ENCODE measurements at regions not wholly inside any gene's neighbourhood (a gene's known extent, or its start where the extent isn't known, plus 50 kb on each side); places are given as distances from the start of the nearest gene placed in this dataset.

- Histone ChIP-seq H3K27me3 (ENCODE audit: control insufficient read depth, insufficient read depth, low read length) (peaks cover 48% of the 10 kb centered on the region), H3K9me3 (replicated peaks; ENCODE audit: control insufficient read depth, low read depth, low read length) (no peaks in the 10 kb centered on the region), H3K36me3 (ENCODE audit: control insufficient read depth, insufficient read depth, low read length) (no peaks in the 10 kb centered on the region), H3K27ac (ENCODE audit: low read length) (no peak overlapping the region), H3K4me3 (ENCODE audit: low read length) (no peak overlapping the region), H3K4me1 (ENCODE audit: control insufficient read depth, insufficient read depth, low read length) (peaks cover 32% of the 10 kb centered on the region)
- DNase-seq = no peak
- 80% methylated on average over 1 of the region's 6 CpGs for WGBS (ENCODE audit: insufficient coverage)
Measured at GRCh38 chr17:79522414-79522813, 88.4 kb downstream of the RBFOX3 start.

GRCh38 chr17:79521225-79521624 is 89.6 kb downstream of the RBFOX3 start:
- H3K36me3 ChIP-seq (ENCODE audit: control insufficient read depth, insufficient read depth, low read length) = no peaks in the 10 kb centered on the region
- H3K4me1 ChIP-seq (ENCODE audit: control insufficient read depth, insufficient read depth, low read length) = peaks cover 36% of the 10 kb centered on the region
- H3K9me3 ChIP-seq (replicated peaks; ENCODE audit: control insufficient read depth, low read depth, low read length) = no peaks in the 10 kb centered on the region
- H3K4me3 ChIP-seq (ENCODE audit: low read length) = no peak overlapping the region
- no peak for DNase-seq
- H3K27ac ChIP-seq (ENCODE audit: low read length) = no peak overlapping the region
- H3K27me3 ChIP-seq (ENCODE audit: control insufficient read depth, insufficient read depth, low read length) = peaks cover 43% of the 10 kb centered on the region
- 79% methylated on average over 4 of the region's 4 CpGs for WGBS (ENCODE audit: insufficient coverage)

- peak; percentile 73 for DNase-seq
- Histone ChIP-seq H3K4me1 (ENCODE audit: control insufficient read depth, insufficient read depth, low read length) (peaks cover 44% of the 10 kb centered on the region), H3K27me3 (ENCODE audit: control insufficient read depth, insufficient read depth, low read length) (peaks cover 37% of the 10 kb centered on the region), H3K27ac (ENCODE audit: low read length) (peak overlapping the region; percentile 59), H3K36me3 (ENCODE audit: control insufficient read depth, insufficient read depth, low read length) (no peaks in the 10 kb centered on the region), H3K9me3 (replicated peaks; ENCODE audit: control insufficient read depth, low read depth, low read length) (no peaks in the 10 kb centered on the region), H3K4me3 (ENCODE audit: low read length) (no peak overlapping the region)
- WGBS (ENCODE audit: insufficient coverage) = 56% methylated on average over 38 of the region's 39 CpGs
Measured at GRCh38 chr17:79520167-79521165, 90.4 kb downstream of the RBFOX3 start.

GRCh38 chr17:79519601-79520000 is 91.2 kb downstream of the RBFOX3 start:
- Histone ChIP-seq H3K27ac (ENCODE audit: low read length) (peak overlapping the region; percentile 32), H3K9me3 (replicated peaks; ENCODE audit: control insufficient read depth, low read depth, low read length) (no peaks in the 10 kb centered on the region), H3K4me1 (ENCODE audit: control insufficient read depth, insufficient read depth, low read length) (peaks cover 53% of the 10 kb centered on the region), H3K27me3 (ENCODE audit: control insufficient read depth, insufficient read depth, low read length) (peaks cover 33% of the 10 kb centered on the region), H3K4me3 (ENCODE audit: low read length) (no peak overlapping the region), H3K36me3 (ENCODE audit: control insufficient read depth, insufficient read depth, low read length) (no peaks in the 10 kb centered on the region)
- WGBS (ENCODE audit: insufficient coverage) = 84% methylated on average over 11 of the region's 11 CpGs
- DNase-seq = no peak

- WGBS (ENCODE audit: insufficient coverage) = 53% methylated on average over 29 of the region's 31 CpGs
- peak; percentile 22 for DNase-seq
- peaks cover 53% of the 10 kb centered on the region for H3K4me1 ChIP-seq (ENCODE audit: control insufficient read depth, insufficient read depth, low read length)
- H3K27me3 ChIP-seq (ENCODE audit: control insufficient read depth, insufficient read depth, low read length) = peaks cover 26% of the 10 kb centered on the region
- no peak overlapping the region for H3K27ac ChIP-seq (ENCODE audit: low read length)
- H3K36me3 ChIP-seq (ENCODE audit: control insufficient read depth, insufficient read depth, low read length) = no peaks in the 10 kb centered on the region
- H3K9me3 ChIP-seq (replicated peaks; ENCODE audit: control insufficient read depth, low read depth, low read length) = no peaks in the 10 kb centered on the region
- no peak overlapping the region for H3K4me3 ChIP-seq (ENCODE audit: low read length)
Measured at GRCh38 chr17:79518585-79519523, 92.0 kb downstream of the RBFOX3 start.

GRCh38 chr17:79517827-79518584 is 92.8 kb downstream of the RBFOX3 start:
- Histone ChIP-seq H3K36me3 (ENCODE audit: control insufficient read depth, insufficient read depth, low read length) (no peaks in the 10 kb centered on the region), H3K4me3 (ENCODE audit: low read length) (no peak overlapping the region), H3K4me1 (ENCODE audit: control insufficient read depth, insufficient read depth, low read length) (peaks cover 53% of the 10 kb centered on the region), H3K9me3 (replicated peaks; ENCODE audit: control insufficient read depth, low read depth, low read length) (no peaks in the 10 kb centered on the region), H3K27ac (ENCODE audit: low read length) (no peak overlapping the region), H3K27me3 (ENCODE audit: control insufficient read depth, insufficient read depth, low read length) (peaks cover 19% of the 10 kb centered on the region)
- DNase-seq = no peak
- WGBS (ENCODE audit: insufficient coverage) = 54% methylated on average over 13 of the region's 24 CpGs

- Histone ChIP-seq H3K36me3 (ENCODE audit: control insufficient read depth, insufficient read depth, low read length) (no peaks in the 10 kb centered on the region), H3K9me3 (replicated peaks; ENCODE audit: control insufficient read depth, low read depth, low read length) (peaks cover 5% of the 10 kb centered on the region), H3K27ac (ENCODE audit: low read length) (no peak overlapping the region), H3K4me1 (ENCODE audit: control insufficient read depth, insufficient read depth, low read length) (peaks cover 50% of the 10 kb centered on the region), H3K4me3 (ENCODE audit: low read length) (no peak overlapping the region), H3K27me3 (ENCODE audit: control insufficient read depth, insufficient read depth, low read length) (peaks cover 17% of the 10 kb centered on the region)
- 76% methylated on average over 7 of the region's 21 CpGs for WGBS (ENCODE audit: insufficient coverage)
- DNase-seq = peak; percentile 31
Measured at GRCh38 chr17:79515646-79516571, 94.9 kb downstream of the RBFOX3 start.

- DNase-seq = no peak
- Histone ChIP-seq H3K27ac (ENCODE audit: low read length) (no peak overlapping the region), H3K9me3 (replicated peaks; ENCODE audit: control insufficient read depth, low read depth, low read length) (peaks cover 5% of the 10 kb centered on the region), H3K4me1 (ENCODE audit: control insufficient read depth, insufficient read depth, low read length) (peaks cover 44% of the 10 kb centered on the region), H3K27me3 (ENCODE audit: control insufficient read depth, insufficient read depth, low read length) (peaks cover 17% of the 10 kb centered on the region), H3K36me3 (ENCODE audit: control insufficient read depth, insufficient read depth, low read length) (no peaks in the 10 kb centered on the region), H3K4me3 (ENCODE audit: low read length) (no peak overlapping the region)
- WGBS (ENCODE audit: insufficient coverage) = 95% methylated on average over 7 of the region's 7 CpGs
Measured at GRCh38 chr17:79515110-79515509, 95.7 kb downstream of the RBFOX3 start.

All from muscle of leg (tissue), 3 donors.